SK-N-SH (cell line): ENCODE measurements at regions not wholly inside any gene's neighbourhood (a gene's known extent, or its start where the extent isn't known, plus 50 kb on each side); places are given as distances from the start of the nearest gene placed in this dataset.

ENCODE experiments used
- CTCF ChIA-PET: fragments of 300-600, 350-600 bp; formaldehyde crosslinking; extraction: SDS; loops from one replicate; lab custom pipeline; 2021; lab: Yijun Ruan, JAX
- POLR2A ChIA-PET: fragments of 350-600 bp; sonication (Branson Sonifier 250); formaldehyde crosslinking; extraction: SDS; loops from one replicate; lab custom pipeline; 2020; ENCODE audit warnings: antibody characterized with exemption, inconsistent platforms; lab: Yijun Ruan, JAX
- DNase-seq: peaks from one replicate; pipeline ENCODE4 v3.0.0; 2012
- H2AFZ ChIP-seq: fragments of 200-600 bp; sonication (generic); 2 replicates; pipeline ENCODE4 v1.8.1; 2016; ENCODE audit warnings: antibody characterized with exemption, mild to moderate bottlenecking, low read depth
- H3F3A ChIP-seq: fragments of 200-600 bp; sonication (generic); replicated peaks from 2 replicates; pipeline ENCODE3; 2016; ENCODE audit warnings: antibody characterized with exemption, mild to moderate bottlenecking; ENCODE audit not compliant: insufficient read depth
- H3K27ac ChIP-seq, 2 experiments: fragments of 200-500 bp in 1 of 2; fragments of 200-600 bp in 1 of 2; sonication (Bioruptor generic) in 1 of 2; sonication (generic), shearing (Covaris generic) in 1 of 2; 2 replicates each; pipeline versions ENCODE4 v1.5.1 to v1.6.1; 2014 to 2016; ENCODE audit warnings: low read depth in 2 of 2, inconsistent platforms in 1 of 2, low read length in 1 of 2, mild to moderate bottlenecking in 1 of 2, mixed read lengths in 1 of 2
- H3K27me3 ChIP-seq: fragments of 200-600 bp; sonication (generic), shearing (Covaris generic); 2 replicates; pipeline ENCODE4 v1.6.1; 2016; ENCODE audit warnings: mixed run types; ENCODE audit not compliant: insufficient read depth
- H3K36me3 ChIP-seq, 2 experiments: fragments of 200-500 bp in 1 of 2; fragments of 200-600 bp in 1 of 2; sonication (Bioruptor generic) in 1 of 2; sonication (generic) in 1 of 2; replicated peaks in 1 of 2; 2 replicates each; pipeline versions ENCODE3 to v1.5.1; 2014 to 2016; ENCODE audit warnings: low read length in 1 of 2, mild to moderate bottlenecking in 1 of 2; ENCODE audit not compliant: insufficient read depth in 2 of 2, control insufficient read depth in 1 of 2
- H3K4me1 ChIP-seq, 2 experiments: fragments of 200-500 bp in 1 of 2; fragments of 200-600 bp in 1 of 2; sonication (Bioruptor generic) in 1 of 2; sonication (generic), shearing (Covaris generic) in 1 of 2; 2 replicates each; pipeline versions ENCODE4 v1.5.1 to v1.6.1; 2014 to 2016; ENCODE audit warnings: low read depth in 1 of 2, low read length in 1 of 2, mixed run types in 1 of 2; ENCODE audit not compliant: insufficient read depth in 2 of 2, control insufficient read depth in 1 of 2
- H3K4me2 ChIP-seq: fragments of 200-600 bp; sonication (generic), shearing (Covaris generic); 2 replicates; pipeline ENCODE4 v1.6.1; 2017; ENCODE audit warnings: mixed run types
- H3K4me3 ChIP-seq, 2 experiments: fragments of 200-500 bp in 1 of 2; fragments of 200-600 bp in 1 of 2; sonication (Bioruptor generic) in 1 of 2; sonication (generic), shearing (Covaris generic) in 1 of 2; 2 replicates each; pipeline versions ENCODE4 v1.5.1 to v1.8.1; 2014 to 2016; ENCODE audit warnings: low read depth in 2 of 2, inconsistent platforms in 1 of 2, low read length in 1 of 2, mild to moderate bottlenecking in 1 of 2, mixed read lengths in 1 of 2, moderate library complexity in 1 of 2
- H3K79me2 ChIP-seq: fragments of 200-600 bp; sonication (generic); 2 replicates; pipeline ENCODE4 v1.8.1; 2017; ENCODE audit warnings: mild to moderate bottlenecking; ENCODE audit not compliant: insufficient read depth
- H3K9ac ChIP-seq: fragments of 200-600 bp; sonication (generic); 2 replicates; pipeline ENCODE4 v1.6.1; 2017; ENCODE audit warnings: mixed run types
- H3K9me2 ChIP-seq: fragments of 200-600 bp; sonication (generic); 2 replicates; pipeline ENCODE4 v1.6.1; 2017; ENCODE audit warnings: mixed run types
- H3K9me3 ChIP-seq: fragments of 200-600 bp; sonication (generic); 2 replicates; pipeline ENCODE4 v1.6.1; 2017; ENCODE audit warnings: mixed run types, mild to moderate bottlenecking, moderate library complexity
- H4K20me1 ChIP-seq: fragments of 200-600 bp; sonication (generic); 2 replicates; pipeline ENCODE4 v1.6.1; 2017; ENCODE audit warnings: mild to moderate bottlenecking, mixed run types; ENCODE audit not compliant: insufficient read depth
- EP300 ChIP-seq, 2 experiments: IDR thresholded peaks; 2 replicates each; pipeline versions ENCODE4 v1.4.0 to v1.6.1; 2012; ENCODE audit warnings: borderline replicate concordance in 1 of 2, low read depth in 1 of 2, low read length in 1 of 2
- EZH2phosphoT487 ChIP-seq: fragments of 200-600 bp; sonication (generic); IDR thresholded peaks from 2 replicates; pipeline ENCODE4 v1.6.1; 2017; ENCODE audit warnings: low read depth, mixed run types, mild to moderate bottlenecking, antibody characterized with exemption, moderate library complexity, borderline replicate concordance
- FOSL2 ChIP-seq: IDR thresholded peaks from 2 replicates; pipeline ENCODE4 v1.4.0; 2012; ENCODE audit warnings: low read depth, mild to moderate bottlenecking, moderate library complexity, borderline replicate concordance
- FOXM1 ChIP-seq: IDR thresholded peaks from 2 replicates; pipeline ENCODE4 v1.4.0; 2012; ENCODE audit warnings: low read depth, mild to moderate bottlenecking
- GATA2 ChIP-seq: sonication (generic); formaldehyde crosslinking; IDR thresholded peaks from 2 replicates; pipeline ENCODE4 v1.5.0; 2020; ENCODE audit warnings: mild to moderate bottlenecking, missing genetic modification reagents
- IRF3 ChIP-seq: fragments of 150-350 bp; IDR thresholded peaks from 2 replicates; pipeline ENCODE4 v1.6.1; 2016; ENCODE audit warnings: mild to moderate bottlenecking, low read depth, low read length
- MEF2A ChIP-seq: IDR thresholded peaks from 2 replicates; pipeline ENCODE4 v1.4.0; 2012; ENCODE audit warnings: low read depth, borderline replicate concordance
- PBX3 ChIP-seq: IDR thresholded peaks from 2 replicates; pipeline ENCODE4; 2012
- POLR2AphosphoS5 ChIP-seq: IDR thresholded peaks from 2 replicates; pipeline ENCODE4 v1.6.1; 2012; ENCODE audit warnings: low read depth, low read length
- RAD21 ChIP-seq: IDR thresholded peaks from 2 replicates; pipeline ENCODE4 v1.6.1; 2012; ENCODE audit warnings: mild to moderate bottlenecking, low read length
- RCOR1 ChIP-seq: fragments of 150-350 bp; IDR thresholded peaks from 2 replicates; pipeline ENCODE4 v1.6.1; 2017; ENCODE audit warnings: antibody characterized with exemption, low read length
- RFX5 ChIP-seq: IDR thresholded peaks from 2 replicates; pipeline ENCODE4 v1.6.1; 2012; ENCODE audit warnings: mild to moderate bottlenecking, improper control_type of control experiment, low read length
- RXRA ChIP-seq: IDR thresholded peaks from 2 replicates; pipeline ENCODE4 v1.4.0; 2012; ENCODE audit warnings: low read depth, mild to moderate bottlenecking, borderline replicate concordance
- SMC3 ChIP-seq: IDR thresholded peaks from 2 replicates; pipeline ENCODE4 v1.6.1; 2012; ENCODE audit warnings: low read depth, low read length, improper control_type of control experiment
- TCF12 ChIP-seq: IDR thresholded peaks from 2 replicates; pipeline ENCODE4 v1.4.0; 2012
- TEAD4 ChIP-seq: IDR thresholded peaks from 2 replicates; pipeline ENCODE4 v1.4.0; 2012; ENCODE audit warnings: mild to moderate bottlenecking, borderline replicate concordance; ENCODE audit not compliant: insufficient read depth
- YY1 ChIP-seq: IDR thresholded peaks from 2 replicates; pipeline ENCODE4 v1.4.0; 2012; ENCODE audit warnings: low read depth, mild to moderate bottlenecking
- ZBTB33 ChIP-seq: IDR thresholded peaks from 2 replicates; pipeline ENCODE4 v1.4.0; 2012; ENCODE audit warnings: low read depth, borderline replicate concordance
- WGBS: methylation state at CpG from one replicate; pipeline ENCODE4 v1.1.6; 2017; ENCODE audit warnings: low lambda C conversion rate; 5-methylcytosine and 5-hydroxymethylcytosine counted together

- no peak overlapping the region for H3K27ac ChIP-seq
- H3K4me2 ChIP-seq, result no peak overlapping the region
- CTCF ChIA-PET, result no interaction called here
- no peaks in the 10 kb centered on the region for H4K20me1 ChIP-seq
- no peaks in the 10 kb centered on the region for H3K79me2 ChIP-seq
- H3K4me1 ChIP-seq, result no peaks in the 10 kb centered on the region
- TF ChIP-seq FOSL2 (no peak), IRF3 (no peak), EP300 (IDR thresholded peaks at IDR 0.05; ENCODE audit: borderline replicate concordance in 1 of 2, low read depth in 1 of 2, low read length in 1 of 2) (no peak), RAD21 (no peak), FOXM1 (no peak), SMC3 (no peak), POLR2AphosphoS5 (no peak), RCOR1 (no peak), RXRA (no peak), TCF12 (no peak), RFX5 (no peak), EZH2phosphoT487 (no peak), GATA2 (CRISPR knock-in tag) (no peak), YY1 (no peak), MEF2A (no peak), ZBTB33 (no peak), TEAD4 (no peak), PBX3 (no peak)
- no peak overlapping the region for H3K4me3 ChIP-seq
- H2AFZ ChIP-seq, result no peak overlapping the region
- DNase-seq, result no peak
- POLR2A ChIA-PET, result no interaction called here
- no peaks in the 10 kb centered on the region for H3K36me3 ChIP-seq
- H3K9me2 ChIP-seq, result no peaks in the 10 kb centered on the region
- H3K9me3 ChIP-seq, result no peaks in the 10 kb centered on the region
- 0% methylated on average over 2 of the region's 2 CpGs for WGBS
- no peaks in the 10 kb centered on the region for H3F3A ChIP-seq
- H3K9ac ChIP-seq, result no peak overlapping the region
- H3K27me3 ChIP-seq, result no peaks in the 10 kb centered on the region
Measured at GRCh38 chr7:15864626-15864991, 178.1 kb upstream of the MEOX2 start.
